PC-3 (cell line): ENCODE measurements at regions not wholly inside any gene's neighbourhood (a gene's known extent, or its start where the extent isn't known, plus 50 kb on each side); places are given as distances from the start of the nearest gene placed in this dataset.

Experiments used
- ATAC-seq: fragments of 200-7000 bp; cut with Tn5 transposase; 2 replicates; pipeline ENCODE4 v1.9.1; 2020; ENCODE audit warnings: mild to moderate bottlenecking, moderate library complexity
- BruUV-seq: library from RNA; stranded (reverse); fragments of 400-500 nt; replicated peaks from 2 replicates; lab custom pipeline; 2021; lab: Mats Ljungman, UMichigan
- CTCF ChIA-PET: fragments of 300-600 bp; sonication (Branson Sonifier 250); formaldehyde crosslinking; loops from one replicate; lab custom pipeline; 2022; ENCODE audit warnings: antibody characterized with exemption; lab: Charles Lee
- POLR2A ChIA-PET: fragments of 300-600 bp; sonication (Branson Sonifier 250); formaldehyde crosslinking; loops from one replicate; lab custom pipeline; 2022; ENCODE audit warnings: antibody characterized with exemption; ENCODE audit not compliant: unreplicated experiment; lab: Charles Lee
- DNase-seq: peaks from one replicate; pipeline ENCODE4 v3.0.0-alpha.2; 2015
- H2AFZ ChIP-seq: fragments of 300-600 bp; sonication (generic); 2 replicates; pipeline ENCODE4 v1.6.0; 2016; ENCODE audit warnings: antibody characterized with exemption, low read length
- H3F3A ChIP-seq: fragments of 300-600 bp; sonication (generic); one replicate; pipeline ENCODE4 v1.6.0; 2017; ENCODE audit warnings: antibody characterized with exemption, low read length, control low read depth, mild to moderate bottlenecking; ENCODE audit not compliant: unreplicated experiment
- H3K27ac ChIP-seq: fragments of 300-600 bp; sonication (generic); 2 replicates; pipeline ENCODE4 v1.5.1; 2016; ENCODE audit warnings: mild to moderate bottlenecking, low read length
- H3K27me3 ChIP-seq: fragments of 300-600 bp; sonication (generic); 2 replicates; pipeline ENCODE4 v1.6.1; 2016; ENCODE audit warnings: low read length, mixed read lengths
- H3K36me3 ChIP-seq: fragments of 300-600 bp; sonication (generic); 2 replicates; pipeline ENCODE4 v1.6.1; 2016; ENCODE audit warnings: low read depth, mixed run types, low read length, mixed read lengths
- H3K4me1 ChIP-seq: fragments of 300-600 bp; sonication (generic); 2 replicates; pipeline ENCODE4 v1.5.1; 2016; ENCODE audit warnings: low read length; ENCODE audit not compliant: insufficient read depth
- H3K4me2 ChIP-seq: fragments of 300-600 bp; sonication (generic); 2 replicates; pipeline ENCODE4 v1.6.0; 2016; ENCODE audit warnings: low read length
- H3K4me3 ChIP-seq: fragments of 300-600 bp; sonication (generic); 2 replicates; pipeline ENCODE4 v1.5.1; 2016; ENCODE audit warnings: mild to moderate bottlenecking, low read length, mixed read lengths
- H3K79me2 ChIP-seq: fragments of 300-600 bp; sonication (generic); 2 replicates; pipeline ENCODE4 v1.6.1; 2017; ENCODE audit warnings: low read length, mixed read lengths
- H3K9ac ChIP-seq: fragments of 300-600 bp; sonication (generic); 2 replicates; pipeline ENCODE4 v1.6.0; 2016; ENCODE audit warnings: mild to moderate bottlenecking, low read length
- H3K9me2 ChIP-seq: fragments of 300-600 bp; sonication (generic); replicated peaks from 2 replicates; pipeline ENCODE4 v1.6.1; 2016; ENCODE audit warnings: mixed run types, low read length, mixed read lengths
- H3K9me3 ChIP-seq: fragments of 300-600 bp; sonication (generic); 2 replicates; pipeline ENCODE4 v1.6.1; 2016; ENCODE audit warnings: low read length, mixed read lengths
- H4K20me1 ChIP-seq: fragments of 300-600 bp; sonication (generic); 2 replicates; pipeline ENCODE4 v1.6.1; 2016; ENCODE audit warnings: low read length, mixed read lengths
- EZH2 ChIP-seq: fragments of 300-600 bp; sonication (generic); IDR thresholded peaks from one replicate; pipeline ENCODE4 v1.6.1; 2017; ENCODE audit warnings: antibody characterized with exemption, mild to moderate bottlenecking, low read length; ENCODE audit not compliant: unreplicated experiment
- EZH2phosphoT487 ChIP-seq: fragments of 300-600 bp; sonication (generic); IDR thresholded peaks from 2 replicates; pipeline ENCODE4 v1.6.1; 2018; ENCODE audit warnings: mild to moderate bottlenecking, antibody characterized with exemption, low read length, borderline replicate concordance
- intact Hi-C: fragments of 100-400 bp; cut with micrococcal nuclease; formaldehyde crosslinking; loops from 2 replicates; pipeline ENCODE4 v1.9.0; 2023
- TF ChIP-seq, protein P1 (sequence below): fragments of 300-600 bp; sonication (generic); conservative IDR thresholded peaks from 2 replicates; pipeline ENCODE4 v1.5.1; 2017; ENCODE audit warnings: antibody characterized with exemption, low read depth, mild to moderate bottlenecking, low read length

DNA sequence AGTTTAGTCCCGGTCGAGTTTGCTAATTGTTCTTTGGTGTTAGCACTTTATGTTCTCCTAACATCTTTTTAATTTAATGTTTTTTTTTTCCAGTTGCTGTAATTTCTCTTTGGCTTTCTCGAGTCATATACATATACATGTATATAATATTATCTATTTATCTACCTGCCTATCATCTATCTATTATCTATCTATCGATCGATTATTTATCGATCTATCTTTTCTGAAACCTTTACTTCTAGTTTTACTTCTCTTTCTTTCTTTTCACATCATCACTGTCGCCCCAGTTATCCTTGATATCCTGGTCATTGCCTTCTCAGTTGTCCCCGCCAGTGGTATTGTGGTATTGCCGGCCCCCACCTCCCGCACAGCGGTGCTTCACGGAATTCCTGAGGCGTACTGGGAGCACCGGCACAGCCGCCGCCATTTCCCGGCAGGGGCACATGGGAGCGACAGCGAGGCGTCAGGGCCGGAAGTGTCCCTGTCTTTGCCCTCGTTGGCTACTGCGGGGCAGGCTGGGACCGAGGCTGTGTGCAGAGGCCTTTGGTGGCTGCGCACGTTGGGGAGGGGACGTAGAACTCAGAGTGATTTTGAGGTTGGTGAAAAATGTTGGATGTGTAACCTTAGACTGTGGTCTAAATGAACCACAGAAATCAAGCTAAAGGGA lies 101.1 kb downstream of the NUF2 start:
- no peak for DNase-seq
- H3K9me2 ChIP-seq = no peaks in the 10 kb centered on the region
- intact Hi-C loops = no loop called here
- H3K36me3 ChIP-seq = no peaks in the 10 kb centered on the region
- no peaks in the 10 kb centered on the region for H4K20me1 ChIP-seq
- ChIA-PET POLR2A (no interaction called here), CTCF (no interaction called here)
- H3F3A ChIP-seq = no peaks in the 10 kb centered on the region
- no peaks in the 10 kb centered on the region for H3K4me1 ChIP-seq
- H3K4me3 ChIP-seq = no peak overlapping the region
- ATAC-seq = no peak
- TF ChIP-seq, protein P1, sequence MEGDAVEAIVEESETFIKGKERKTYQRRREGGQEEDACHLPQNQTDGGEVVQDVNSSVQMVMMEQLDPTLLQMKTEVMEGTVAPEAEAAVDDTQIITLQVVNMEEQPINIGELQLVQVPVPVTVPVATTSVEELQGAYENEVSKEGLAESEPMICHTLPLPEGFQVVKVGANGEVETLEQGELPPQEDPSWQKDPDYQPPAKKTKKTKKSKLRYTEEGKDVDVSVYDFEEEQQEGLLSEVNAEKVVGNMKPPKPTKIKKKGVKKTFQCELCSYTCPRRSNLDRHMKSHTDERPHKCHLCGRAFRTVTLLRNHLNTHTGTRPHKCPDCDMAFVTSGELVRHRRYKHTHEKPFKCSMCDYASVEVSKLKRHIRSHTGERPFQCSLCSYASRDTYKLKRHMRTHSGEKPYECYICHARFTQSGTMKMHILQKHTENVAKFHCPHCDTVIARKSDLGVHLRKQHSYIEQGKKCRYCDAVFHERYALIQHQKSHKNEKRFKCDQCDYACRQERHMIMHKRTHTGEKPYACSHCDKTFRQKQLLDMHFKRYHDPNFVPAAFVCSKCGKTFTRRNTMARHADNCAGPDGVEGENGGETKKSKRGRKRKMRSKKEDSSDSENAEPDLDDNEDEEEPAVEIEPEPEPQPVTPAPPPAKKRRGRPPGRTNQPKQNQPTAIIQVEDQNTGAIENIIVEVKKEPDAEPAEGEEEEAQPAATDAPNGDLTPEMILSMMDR = no peak
- TF ChIP-seq EZH2 (no peak), EZH2phosphoT487 (no peak)
- no peak overlapping the region for H2AFZ ChIP-seq
- BruUV-seq = no TSS peak
- no peak overlapping the region for H3K4me2 ChIP-seq
- H3K27ac ChIP-seq = no peak overlapping the region
- H3K27me3 ChIP-seq = peaks cover 81% of the 10 kb centered on the region
- H3K9ac ChIP-seq = no peak overlapping the region
- H3K9me3 ChIP-seq = no peaks in the 10 kb centered on the region
- no peaks in the 10 kb centered on the region for H3K79me2 ChIP-seq

DNA sequence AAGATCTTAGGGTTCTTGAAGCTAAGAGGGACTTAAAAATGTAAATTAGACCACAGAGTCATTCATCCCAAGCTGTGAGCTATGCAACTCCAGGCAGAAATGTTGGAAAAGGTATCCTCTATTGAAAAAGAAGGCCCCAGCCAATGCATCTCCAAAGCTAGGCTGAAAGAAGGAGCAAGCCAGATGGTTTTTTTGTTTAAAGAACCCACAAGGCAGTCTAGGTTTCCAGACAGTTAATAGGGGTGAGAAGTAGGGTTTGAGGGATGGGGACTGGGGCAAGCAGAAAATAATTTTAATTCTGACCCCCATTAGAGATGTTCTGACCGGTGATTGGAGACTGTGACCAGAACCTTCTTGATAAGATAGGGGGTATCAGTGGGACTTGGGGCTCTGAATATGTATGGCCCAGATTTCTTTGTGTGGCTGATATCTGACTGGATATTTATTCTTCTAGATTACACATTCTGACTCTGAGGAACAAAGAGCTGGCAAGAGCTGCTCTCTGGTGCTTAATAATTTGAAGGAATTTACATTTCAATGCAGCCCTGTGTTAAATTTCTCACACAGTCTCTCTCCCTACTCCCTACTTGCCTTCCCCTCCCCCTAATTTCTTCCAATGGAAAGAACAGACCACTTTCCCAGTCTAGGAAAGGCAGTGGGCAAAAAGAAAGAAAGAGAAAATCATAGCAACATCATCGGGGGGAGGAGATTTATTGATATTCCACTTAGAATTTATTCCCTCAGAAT lies 104.9 kb downstream of the NUF2 start:
- Histone ChIP-seq H3K9ac (no peak overlapping the region), H2AFZ (no peak overlapping the region), H3K27me3 (peaks cover 67% of the 10 kb centered on the region), H4K20me1 (no peaks in the 10 kb centered on the region), H3K9me2 (no peaks in the 10 kb centered on the region), H3K36me3 (no peaks in the 10 kb centered on the region), H3K9me3 (no peaks in the 10 kb centered on the region), H3K4me3 (no peak overlapping the region), H3K79me2 (no peaks in the 10 kb centered on the region), H3K4me2 (no peak overlapping the region), H3F3A (no peaks in the 10 kb centered on the region), H3K4me1 (no peaks in the 10 kb centered on the region), H3K27ac (no peak overlapping the region)
- BruUV-seq = no TSS peak
- POLR2A ChIA-PET = no interaction called here
- DNase-seq = no peak
- CTCF ChIA-PET = no interaction called here
- ATAC-seq = no peak
- intact Hi-C loops = no loop called here
- no peak for TF ChIP-seq EZH2

DNA sequence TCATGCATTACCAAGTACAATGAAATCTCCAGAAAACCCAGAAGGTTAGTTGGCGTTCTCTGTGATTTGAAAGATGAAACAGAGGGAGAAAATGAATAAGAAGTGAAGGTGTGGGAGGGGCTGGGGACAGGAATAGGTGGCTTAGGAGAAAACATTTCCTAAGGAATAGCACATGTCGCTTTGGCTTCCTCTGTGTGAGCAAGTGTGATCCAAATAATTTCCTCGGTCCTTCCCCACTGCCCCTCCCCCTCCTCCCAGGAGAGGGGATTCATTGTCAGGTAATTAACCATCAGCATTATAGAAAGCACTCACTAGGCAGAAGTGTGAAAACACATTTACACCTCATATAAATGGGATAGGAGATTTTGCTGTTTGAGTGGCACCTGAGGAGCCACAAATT lies 105.5 kb downstream of the NUF2 start:
- ATAC-seq (no peak), DNase-seq (no peak)
- ChIA-PET POLR2A (no interaction called here), CTCF (no interaction called here)
- BruUV-seq = no TSS peak
- Histone ChIP-seq H3K4me1 (no peaks in the 10 kb centered on the region), H3K79me2 (no peaks in the 10 kb centered on the region), H3K27ac (no peak overlapping the region), H3K4me2 (no peak overlapping the region), H3F3A (no peaks in the 10 kb centered on the region), H3K9me3 (no peaks in the 10 kb centered on the region), H3K4me3 (no peak overlapping the region), H2AFZ (no peak overlapping the region), H3K36me3 (no peaks in the 10 kb centered on the region), H4K20me1 (no peaks in the 10 kb centered on the region), H3K9ac (no peak overlapping the region), H3K9me2 (no peaks in the 10 kb centered on the region), H3K27me3 (peaks cover 61% of the 10 kb centered on the region)
- intact Hi-C loops = no loop called here
- TF ChIP-seq EZH2 (no peak), EZH2phosphoT487 (no peak)
- TF ChIP-seq, protein P1 = no peak
